HEK293 (cell line): ENCODE measurements at regions not wholly inside any gene's neighbourhood (a gene's known extent, or its start where the extent isn't known, plus 50 kb on each side); places are given as distances from the start of the nearest gene placed in this dataset.

Experiments
- BCL11B ChIP-seq: fragments of 450-650 bp; formaldehyde crosslinking; IDR thresholded peaks from 2 replicates; pipeline ENCODE4 v1.5.1; 2016; ENCODE audit warnings: low read depth, missing biosample characterization, missing genetic modification characterization
- CTCF ChIP-seq: fragments of 450-650 bp; formaldehyde crosslinking; IDR thresholded peaks from 2 replicates; pipeline ENCODE4 v1.5.1; 2016; ENCODE audit warnings: missing biosample characterization, missing genetic modification characterization
- MYNN ChIP-seq: fragments of 450-650 bp; formaldehyde crosslinking; IDR thresholded peaks from 2 replicates; pipeline ENCODE4 v1.5.1; 2016; ENCODE audit warnings: missing biosample characterization, missing genetic modification characterization, borderline replicate concordance
- SP2 ChIP-seq: fragments of 450-650 bp; formaldehyde crosslinking; IDR thresholded peaks from 2 replicates; pipeline ENCODE4 v1.5.1; 2016; ENCODE audit warnings: missing biosample characterization, missing genetic modification characterization
- ZNF121 ChIP-seq: fragments of 450-650 bp; formaldehyde crosslinking; IDR thresholded peaks from 2 replicates; pipeline ENCODE4 v1.5.1; 2016; ENCODE audit warnings: missing biosample characterization, missing genetic modification characterization
- ZNF140 ChIP-seq: fragments of 450-650 bp; formaldehyde crosslinking; IDR thresholded peaks from 2 replicates; pipeline ENCODE4 v1.5.1; 2016; ENCODE audit warnings: missing biosample characterization, missing genetic modification characterization
- ZNF18 ChIP-seq: fragments of 450-650 bp; formaldehyde crosslinking; IDR thresholded peaks from 2 replicates; pipeline ENCODE4 v1.5.1; 2016; ENCODE audit warnings: missing biosample characterization, missing genetic modification characterization
- ZNF214 ChIP-seq: fragments of 450-650 bp; formaldehyde crosslinking; IDR thresholded peaks from 2 replicates; pipeline ENCODE4 v1.5.1; 2017; ENCODE audit warnings: missing biosample characterization, mild to moderate bottlenecking, missing genetic modification characterization, borderline replicate concordance
- ZNF350 ChIP-seq: fragments of 450-650 bp; formaldehyde crosslinking; IDR thresholded peaks from 2 replicates; pipeline ENCODE4 v1.5.0; 2017; ENCODE audit warnings: missing biosample characterization, mild to moderate bottlenecking, missing genetic modification characterization
- ZNF426 ChIP-seq: fragments of 450-650 bp; formaldehyde crosslinking; IDR thresholded peaks from 2 replicates; pipeline ENCODE4 v1.5.1; 2017; ENCODE audit warnings: missing biosample characterization, missing genetic modification characterization, mild to moderate bottlenecking, inconsistent platforms, moderate library complexity
- ZNF704 ChIP-seq: fragments of 450-650 bp; formaldehyde crosslinking; IDR thresholded peaks from 2 replicates; pipeline ENCODE4 v1.5.1; 2016; ENCODE audit warnings: missing biosample characterization, missing genetic modification characterization
- ZNF830 ChIP-seq: fragments of 450-650 bp; IDR thresholded peaks from 2 replicates; pipeline ENCODE4 v1.5.0; 2018; ENCODE audit warnings: missing biosample characterization, missing genetic modification characterization, low read depth, mild to moderate bottlenecking, moderate library complexity
- TF ChIP-seq, protein P1 (sequence below): fragments of 450-650 bp; formaldehyde crosslinking; IDR thresholded peaks from 2 replicates; pipeline ENCODE4 v1.5.1; 2017; ENCODE audit warnings: missing biosample characterization, mild to moderate bottlenecking, missing genetic modification characterization, moderate library complexity

DNA sequence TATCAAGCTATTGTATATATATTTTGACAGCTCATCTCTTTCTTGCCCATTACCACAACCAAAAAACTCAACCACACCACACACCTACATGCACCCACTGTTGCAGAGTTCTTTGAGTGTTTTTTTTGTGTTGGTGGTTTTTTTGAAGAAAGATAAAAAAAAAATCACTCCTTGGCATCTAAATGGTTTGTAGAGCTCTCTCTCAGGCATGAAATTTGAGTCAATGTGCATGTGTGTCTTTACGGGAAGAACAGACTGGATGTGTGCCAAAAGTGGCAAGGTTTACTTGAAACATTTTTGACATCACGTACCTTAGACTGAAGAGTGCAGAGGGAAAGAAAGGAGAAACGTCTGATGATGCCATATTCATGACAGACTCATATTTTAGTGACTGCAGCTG lies 154.2 kb downstream of the FHIP1A start:
- no peak for TF ChIP-seq MYNN (tag by site-specific recombination)
- TF ChIP-seq ZNF214 (tag by site-specific recombination): no peak
- no peak for TF ChIP-seq SP2
- TF ChIP-seq ZNF426 (tag by site-specific recombination): no peak
- no peak for TF ChIP-seq ZNF18
- no peak for TF ChIP-seq BCL11B (tag by site-specific recombination)
- no peak for TF ChIP-seq CTCF (tag by site-specific recombination)
- TF ChIP-seq ZNF350: no peak
- TF ChIP-seq, protein P1, sequence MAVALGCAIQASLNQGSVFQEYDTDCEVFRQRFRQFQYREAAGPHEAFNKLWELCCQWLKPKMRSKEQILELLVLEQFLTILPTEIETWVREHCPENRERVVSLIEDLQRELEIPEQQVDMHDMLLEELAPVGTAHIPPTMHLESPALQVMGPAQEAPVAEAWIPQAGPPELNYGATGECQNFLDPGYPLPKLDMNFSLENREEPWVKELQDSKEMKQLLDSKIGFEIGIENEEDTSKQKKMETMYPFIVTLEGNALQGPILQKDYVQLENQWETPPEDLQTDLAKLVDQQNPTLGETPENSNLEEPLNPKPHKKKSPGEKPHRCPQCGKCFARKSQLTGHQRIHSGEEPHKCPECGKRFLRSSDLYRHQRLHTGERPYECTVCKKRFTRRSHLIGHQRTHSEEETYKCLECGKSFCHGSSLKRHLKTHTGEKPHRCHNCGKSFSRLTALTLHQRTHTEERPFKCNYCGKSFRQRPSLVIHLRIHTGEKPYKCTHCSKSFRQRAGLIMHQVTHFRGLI (tag by site-specific recombination): no peak
- TF ChIP-seq ZNF704 (tag by site-specific recombination): no peak
- no peak for TF ChIP-seq ZNF140 (tag by site-specific recombination)
- no peak for TF ChIP-seq ZNF830 (tag by site-specific recombination)
- TF ChIP-seq ZNF121 (tag by site-specific recombination): no peak
